HG03159 (cell line): ENCODE measurements at regions not wholly inside any gene's neighbourhood (a gene's known extent, or its start where the extent isn't known, plus 50 kb on each side); places are given as distances from the start of the nearest gene placed in this dataset.

Experiments
- ATAC-seq: cut with Tn5 transposase; IDR thresholded peaks from one replicate; pipeline ENCODE4 v1.9.1; 2021; ENCODE audit warnings: mild to moderate bottlenecking, moderate library complexity; ENCODE audit not compliant: unreplicated experiment

- no peak for ATAC-seq
These were observed 85.9 kb upstream of the FSTL4 start for GRCh38 chr5:133698259-133698554.

- no peak for ATAC-seq
These were observed 85.4 kb upstream of the FSTL4 start for GRCh38 chr5:133697536-133698258.

GRCh38 chr5:133696782-133697507 is 84.6 kb upstream of the FSTL4 start:
- ATAC-seq, result no peak

- no peak for ATAC-seq
These were observed 83.8 kb upstream of the FSTL4 start for GRCh38 chr5:133696006-133696584.

- ATAC-seq, result no peak
These were observed 82.0 kb upstream of the FSTL4 start for GRCh38 chr5:133694181-133694831.

- ATAC-seq, result no peak
These were observed 79.1 kb upstream of the FSTL4 start for GRCh38 chr5:133691448-133691847.

GRCh38 chr5:133690746-133691145 is 78.4 kb upstream of the FSTL4 start:
- ATAC-seq, result no peak

GRCh38 chr5:133688391-133688790 is 76.0 kb upstream of the FSTL4 start:
- ATAC-seq, result no peak

GRCh38 chr5:133687212-133688061 is 75.1 kb upstream of the FSTL4 start:
- ATAC-seq, result no peak

GRCh38 chr5:133686566-133686965 is 74.2 kb upstream of the FSTL4 start:
- ATAC-seq, result no peak

GRCh38 chr5:133685402-133686018 is 73.2 kb upstream of the FSTL4 start:
- no peak for ATAC-seq

GRCh38 chr5:133683646-133684596 is 71.6 kb upstream of the FSTL4 start:
- no peak for ATAC-seq

- no peak for ATAC-seq
These were observed 70.1 kb upstream of the FSTL4 start for GRCh38 chr5:133682451-133682850.

- no peak for ATAC-seq
These were observed 69.6 kb upstream of the FSTL4 start for GRCh38 chr5:133681896-133682295.

- ATAC-seq, result no peak
These were observed 68.7 kb upstream of the FSTL4 start for GRCh38 chr5:133680830-133681565.

- no peak for ATAC-seq
These were observed 67.2 kb upstream of the FSTL4 start for GRCh38 chr5:133679534-133679933.

- ATAC-seq, result no peak
These were observed 63.2 kb upstream of the FSTL4 start for GRCh38 chr5:133675376-133676154.

- ATAC-seq, result no peak
These were observed 58.0 kb upstream of the FSTL4 start for GRCh38 chr5:133670336-133670735.
